ENCODE measurements at regions not wholly inside any gene's neighbourhood (a gene's known extent, or its start where the extent isn't known, plus 50 kb on each side); places are given as distances from the start of the nearest gene placed in this dataset.
"Not testable (repeated sequence)": the region's sequence is repeated elsewhere in the genome, so short reads cannot be mapped to it uniquely, and the experiment has no call there.

GRCh38 chr5:18461766-18462165 lies 827.5 kb downstream of the TAF11L14 start:
- DNase-seq (ENCODE audit: low spot score) = no peak

DNA sequence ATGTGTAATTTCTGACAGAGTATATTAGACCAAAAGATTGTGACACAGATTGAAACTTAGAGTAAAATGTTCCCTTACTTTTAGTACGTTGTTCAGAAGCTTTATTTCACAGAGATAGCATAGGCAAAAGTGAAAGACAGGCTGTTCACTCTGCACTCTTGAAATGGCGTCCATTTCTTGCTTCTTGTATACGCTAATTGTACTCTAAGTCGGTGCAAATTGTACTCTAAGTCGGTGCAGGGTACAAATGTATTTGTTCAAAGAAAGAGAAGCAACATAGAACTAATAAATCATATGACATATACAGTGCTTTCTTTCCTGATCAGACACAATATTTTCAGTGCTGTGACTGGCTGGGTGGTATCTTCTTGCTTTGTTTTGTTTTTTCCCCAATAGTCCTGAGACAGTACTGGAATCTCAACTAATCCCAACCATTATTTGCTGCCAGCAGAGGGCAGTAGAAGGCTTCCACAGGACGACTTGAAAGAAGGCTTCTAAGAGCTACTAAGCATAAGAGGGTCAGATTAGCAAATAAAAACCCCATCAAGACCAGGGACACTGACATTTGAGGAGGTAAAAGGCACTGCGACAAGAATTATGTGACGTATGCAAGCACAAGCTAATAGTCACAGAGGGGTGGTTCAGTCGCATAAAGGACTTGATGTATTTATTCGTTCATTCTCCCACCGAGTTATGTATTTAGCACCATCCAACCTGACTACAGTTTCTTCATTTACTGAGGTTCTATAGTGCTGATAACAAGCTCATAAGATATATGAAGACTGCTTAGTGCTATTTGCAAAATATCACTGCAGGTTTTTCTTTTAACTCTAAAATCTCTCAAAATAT lies 831.8 kb downstream of the TAF11L14 start:
- peak; percentile 73 for DNase-seq (ENCODE audit: low spot score)

GRCh38 chr5:18466731-18467130 lies 832.5 kb downstream of the TAF11L14 start:
- DNase-seq (ENCODE audit: low spot score) = no peak

- not testable (repeated sequence) for DNase-seq (ENCODE audit: low spot score)
Observed at GRCh38 chr5:18471791-18472190, 837.5 kb downstream of the TAF11L14 start.

DNA sequence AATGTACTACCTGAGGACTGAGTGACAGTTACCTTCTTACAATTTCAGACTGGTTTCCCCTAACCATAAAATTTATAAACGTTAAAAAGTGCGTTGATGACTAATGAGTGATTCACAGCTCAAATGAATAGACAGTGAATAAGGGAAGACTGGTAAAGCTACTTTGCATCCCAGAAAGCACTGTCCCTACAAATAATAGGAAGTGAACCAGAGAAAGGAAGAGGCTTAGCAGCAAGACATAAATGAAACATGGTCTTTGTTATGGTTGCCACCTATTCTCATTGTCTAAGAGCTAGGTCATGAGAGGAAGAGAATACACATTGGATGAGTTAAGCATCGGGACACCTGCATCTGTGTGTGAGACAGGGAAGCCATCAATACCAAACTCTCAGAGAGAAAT lies 849.2 kb downstream of the TAF11L14 start:
- no peak for DNase-seq (ENCODE audit: low spot score)

DNA sequence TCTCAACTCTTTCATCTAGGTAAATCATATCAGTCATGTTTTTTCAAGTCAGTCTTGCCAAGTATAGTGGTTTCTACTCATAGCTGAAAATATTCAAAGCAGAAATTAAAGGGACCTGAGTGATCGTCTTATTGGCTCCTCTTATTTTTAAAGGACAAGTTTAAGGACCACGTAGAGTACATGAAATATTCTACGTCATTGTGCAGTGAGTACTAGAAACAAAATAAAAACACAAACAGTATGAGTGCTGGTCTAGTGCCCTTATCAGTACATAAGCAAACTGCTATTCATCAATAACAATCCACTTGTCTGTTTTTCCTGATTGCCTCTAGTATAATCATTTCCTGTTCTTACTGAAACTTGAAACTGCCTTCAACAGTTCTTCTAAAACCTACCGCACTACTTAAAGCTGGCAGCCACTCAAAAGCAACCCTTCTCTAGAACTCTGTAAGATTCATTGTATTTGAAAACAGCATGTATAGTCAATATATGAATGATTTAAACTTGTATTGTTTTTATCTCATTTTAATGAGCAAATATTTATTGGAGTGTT lies 853.7 kb downstream of the TAF11L14 start:
- no peak for DNase-seq (ENCODE audit: low spot score)

DNA sequence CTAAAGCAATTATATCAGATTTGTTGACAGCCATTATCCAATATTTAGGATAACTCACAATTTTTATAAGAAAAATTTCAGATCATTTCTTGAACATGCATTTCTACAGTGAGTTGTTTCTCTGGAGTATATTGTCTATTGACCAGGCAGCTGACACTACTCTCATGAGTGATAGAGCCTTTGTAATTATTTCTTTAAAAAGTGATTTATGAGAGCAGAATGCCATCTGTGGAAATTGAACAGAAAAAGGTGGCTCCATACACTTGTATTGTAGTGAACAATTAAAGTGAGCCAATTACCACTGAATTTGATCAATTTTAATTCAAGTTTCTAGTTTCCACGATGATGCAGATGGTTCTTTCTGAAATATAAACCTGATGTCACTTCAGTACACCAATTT lies 855.4 kb downstream of the TAF11L14 start:
- no peak for DNase-seq (ENCODE audit: low spot score)

GRCh38 chr5:18491349-18491748 lies 857.1 kb downstream of the TAF11L14 start:
- no peak for DNase-seq (ENCODE audit: low spot score)

GRCh38 chr5:18495157-18495556 lies 860.9 kb downstream of the TAF11L14 start:
- no peak for DNase-seq (ENCODE audit: low spot score)

- no peak for DNase-seq (ENCODE audit: low spot score)
Observed at GRCh38 chr5:18496041-18496440, 861.8 kb downstream of the TAF11L14 start.

DNA sequence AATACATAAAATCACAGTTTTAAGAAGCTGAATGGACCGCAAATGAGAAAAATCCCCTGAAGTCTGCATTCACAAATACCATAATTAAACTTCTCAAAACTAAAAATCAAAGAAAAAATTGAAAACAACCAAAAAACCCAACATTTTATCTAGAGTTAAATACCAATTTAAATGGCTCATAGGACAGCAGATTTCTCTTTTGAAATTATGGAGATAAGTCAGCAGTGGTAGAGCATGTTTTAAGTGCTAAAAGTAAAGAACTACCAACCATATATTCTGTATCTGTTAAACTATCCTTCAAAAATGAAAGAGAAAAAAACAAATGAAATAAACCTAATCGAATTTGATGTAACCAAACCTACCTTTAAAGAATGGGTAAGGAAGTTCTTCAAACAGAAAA lies 862.8 kb downstream of the TAF11L14 start:
- no peak for DNase-seq (ENCODE audit: low spot score)

DNA sequence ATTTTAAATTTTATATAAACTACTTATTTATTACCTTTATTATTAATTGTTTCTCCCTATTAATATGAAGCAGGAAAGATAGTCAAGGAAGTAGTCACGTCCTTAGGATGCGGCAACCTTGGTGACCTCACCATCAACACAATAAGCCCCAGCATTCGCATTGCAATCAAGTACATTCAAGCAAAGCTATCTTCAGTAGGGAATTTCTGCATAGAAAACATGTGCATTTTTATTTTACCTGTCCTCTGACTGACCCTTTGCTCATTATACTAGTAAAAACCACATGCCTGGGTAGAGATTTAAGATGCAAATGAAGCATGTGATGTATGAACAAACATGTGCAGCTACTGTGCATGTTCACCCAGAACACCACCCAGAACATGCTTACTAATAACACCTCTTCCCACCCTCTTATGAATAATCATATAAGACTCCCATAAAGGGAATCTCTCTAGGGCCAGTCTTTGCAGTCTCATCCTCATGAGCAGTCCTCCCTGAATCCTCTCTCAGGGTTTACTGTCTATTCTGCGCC lies 869.6 kb downstream of the TAF11L14 start:
- no peak for DNase-seq (ENCODE audit: low spot score)

DNA sequence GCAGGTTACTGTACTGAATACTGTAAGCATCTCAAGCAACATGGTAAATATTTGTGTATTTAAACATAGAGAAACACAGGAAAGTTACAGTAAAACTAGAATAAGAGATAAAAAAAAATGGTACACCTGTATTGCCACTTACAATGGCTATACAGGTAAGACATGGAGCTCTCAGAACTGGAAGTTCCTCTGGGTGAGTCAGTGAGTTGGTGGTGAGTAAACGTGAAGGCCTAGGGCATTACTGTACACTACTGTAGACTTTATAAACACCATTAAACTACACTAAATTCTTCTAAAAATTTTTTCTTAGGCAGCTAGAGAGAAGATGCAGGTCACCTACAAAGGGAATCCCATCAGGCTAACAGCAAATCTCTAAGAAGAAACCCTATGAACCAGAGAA lies 872.9 kb downstream of the TAF11L14 start:
- DNase-seq (ENCODE audit: low spot score) = no peak

- DNase-seq (ENCODE audit: low spot score) = no peak
Observed at GRCh38 chr5:18517641-18518380, 883.6 kb downstream of the TAF11L14 start.

DNA sequence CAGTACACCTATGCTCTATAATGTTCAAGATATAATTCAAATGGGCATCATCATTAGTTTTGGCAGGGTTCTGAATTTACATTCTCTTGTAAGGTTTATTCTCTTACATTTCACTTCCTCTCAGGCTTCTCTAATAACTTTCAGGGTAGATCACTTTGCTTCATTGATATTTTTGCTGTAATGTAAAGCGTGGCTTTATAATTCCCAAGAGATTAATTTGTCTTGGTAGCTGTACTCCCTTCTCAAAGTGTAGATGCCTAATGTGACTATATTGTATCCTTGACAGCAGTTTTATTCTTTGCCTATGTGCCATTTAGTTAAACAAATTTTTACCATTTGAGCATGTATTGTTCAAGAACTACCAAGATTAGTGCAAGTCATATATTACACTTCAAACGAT lies 889.1 kb downstream of the TAF11L14 start:
- DNase-seq (ENCODE audit: low spot score) = no peak

DNA sequence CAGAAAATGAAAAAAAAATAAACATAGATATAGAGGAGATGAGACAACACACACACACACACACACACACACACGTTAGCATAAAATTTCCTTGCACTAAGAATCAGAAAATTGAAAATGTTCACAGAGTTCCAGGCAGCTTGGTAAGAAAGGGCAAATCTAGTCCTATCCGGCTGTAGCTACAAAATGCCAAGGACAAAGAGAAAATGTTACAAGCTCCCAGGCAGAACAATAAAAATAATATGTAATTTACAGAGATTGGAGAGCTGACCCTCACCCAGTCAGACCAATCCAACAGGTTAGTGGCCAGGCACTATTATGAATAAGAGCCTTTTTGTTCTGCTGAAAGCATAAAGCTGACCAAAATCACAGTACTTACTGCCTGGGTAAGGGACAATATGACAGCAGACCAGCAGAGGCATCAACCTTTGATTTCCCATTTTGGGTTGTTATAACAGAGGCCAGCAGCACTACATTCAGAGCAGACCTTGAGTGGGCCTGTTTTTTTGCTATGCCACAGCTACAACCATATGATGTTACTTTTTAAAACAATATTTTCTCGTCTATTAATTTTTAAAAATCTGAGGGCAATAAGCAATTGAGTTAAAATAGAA lies 892.6 kb downstream of the TAF11L14 start:
- no peak for DNase-seq (ENCODE audit: low spot score)

- DNase-seq (ENCODE audit: low spot score) = no peak
Observed at GRCh38 chr5:18533137-18533536, 898.9 kb downstream of the TAF11L14 start.

- DNase-seq (ENCODE audit: low spot score) = no peak
Observed at GRCh38 chr5:18534119-18534518, 899.9 kb downstream of the TAF11L14 start.

- DNase-seq (ENCODE audit: low spot score) = not testable (repeated sequence)
Observed at GRCh38 chr5:18535753-18536152, 901.5 kb downstream of the TAF11L14 start.

- no peak for DNase-seq (ENCODE audit: low spot score)
Observed at GRCh38 chr5:18544421-18544820, 910.2 kb downstream of the TAF11L14 start.

DNA sequence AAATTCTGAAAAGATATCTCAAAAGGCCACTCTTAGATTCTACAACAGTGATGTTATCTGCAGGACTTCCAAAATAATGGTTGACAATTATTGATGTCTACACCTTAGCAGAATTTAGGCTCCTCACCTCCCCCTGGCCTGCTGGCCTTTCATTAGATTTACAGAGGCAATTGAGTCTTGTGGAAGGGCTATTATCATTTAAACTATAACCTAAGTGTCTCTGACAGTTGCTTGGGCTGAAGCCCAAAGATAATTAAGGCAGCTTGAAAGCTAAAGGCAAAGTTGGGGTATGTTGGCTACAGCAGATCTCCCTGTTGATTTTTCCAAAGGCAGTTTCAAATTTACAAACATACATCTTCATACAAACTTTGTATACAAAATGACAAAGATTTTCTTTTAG lies 912.3 kb downstream of the TAF11L14 start:
- no peak for DNase-seq (ENCODE audit: low spot score)

GRCh38 chr5:18551716-18552115 lies 917.5 kb downstream of the TAF11L14 start:
- DNase-seq (ENCODE audit: low spot score) = no peak
